AG08396 (cell line): ENCODE measurements at regions not wholly inside any gene's neighbourhood (a gene's known extent, or its start where the extent isn't known, plus 50 kb on each side); places are given as distances from the start of the nearest gene placed in this dataset.
A peak's percentile ranks its signal among the peaks of the same experiment; 100 is the strongest.

ENCODE experiments used
- DNase-seq: peaks from one replicate; pipeline ENCODE4 v3.0.0; 2012; ENCODE audit warnings: low spot score, mixed read lengths

GRCh38 chr16:86089991-86090390 is 191.0 kb downstream of the IRF8 start:
- no peak for DNase-seq

DNA sequence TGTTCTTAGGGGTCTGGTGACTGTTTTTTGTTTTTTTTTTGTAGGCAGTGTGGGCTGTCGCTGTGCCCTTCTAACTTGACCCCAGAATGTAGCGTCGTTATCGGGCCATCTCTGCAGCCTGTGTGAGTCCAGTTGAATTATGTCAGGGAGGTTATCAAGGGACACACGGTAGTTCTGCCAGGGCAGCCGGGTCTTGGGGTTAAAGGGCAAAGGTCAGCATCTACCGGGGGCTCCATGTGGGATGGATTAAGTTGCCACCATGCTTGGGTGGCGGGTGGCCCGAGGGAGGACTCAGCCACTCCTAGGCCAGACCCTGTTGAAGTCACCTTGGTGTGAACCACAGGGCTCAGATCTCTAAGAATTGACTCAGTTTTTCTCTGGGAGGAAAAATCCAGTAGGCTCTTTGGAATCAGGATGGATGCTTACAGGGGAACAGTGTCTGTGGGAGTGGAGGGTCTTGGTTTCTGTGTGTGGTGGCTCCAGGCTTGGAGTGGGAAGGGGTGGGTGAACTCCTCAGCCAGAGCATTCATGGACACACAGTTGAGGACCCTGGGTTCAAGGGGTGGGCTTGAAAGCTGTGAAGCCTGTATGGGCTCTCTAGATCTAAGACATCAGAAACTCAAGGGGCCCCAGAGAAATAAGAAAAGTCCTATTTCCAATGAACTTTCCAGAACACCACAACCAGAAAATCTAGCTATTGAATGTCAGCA is 191.7 kb downstream of the IRF8 start:
- no peak for DNase-seq

GRCh38 chr16:86091976-86092375 is 193.0 kb downstream of the IRF8 start:
- no peak for DNase-seq

DNA sequence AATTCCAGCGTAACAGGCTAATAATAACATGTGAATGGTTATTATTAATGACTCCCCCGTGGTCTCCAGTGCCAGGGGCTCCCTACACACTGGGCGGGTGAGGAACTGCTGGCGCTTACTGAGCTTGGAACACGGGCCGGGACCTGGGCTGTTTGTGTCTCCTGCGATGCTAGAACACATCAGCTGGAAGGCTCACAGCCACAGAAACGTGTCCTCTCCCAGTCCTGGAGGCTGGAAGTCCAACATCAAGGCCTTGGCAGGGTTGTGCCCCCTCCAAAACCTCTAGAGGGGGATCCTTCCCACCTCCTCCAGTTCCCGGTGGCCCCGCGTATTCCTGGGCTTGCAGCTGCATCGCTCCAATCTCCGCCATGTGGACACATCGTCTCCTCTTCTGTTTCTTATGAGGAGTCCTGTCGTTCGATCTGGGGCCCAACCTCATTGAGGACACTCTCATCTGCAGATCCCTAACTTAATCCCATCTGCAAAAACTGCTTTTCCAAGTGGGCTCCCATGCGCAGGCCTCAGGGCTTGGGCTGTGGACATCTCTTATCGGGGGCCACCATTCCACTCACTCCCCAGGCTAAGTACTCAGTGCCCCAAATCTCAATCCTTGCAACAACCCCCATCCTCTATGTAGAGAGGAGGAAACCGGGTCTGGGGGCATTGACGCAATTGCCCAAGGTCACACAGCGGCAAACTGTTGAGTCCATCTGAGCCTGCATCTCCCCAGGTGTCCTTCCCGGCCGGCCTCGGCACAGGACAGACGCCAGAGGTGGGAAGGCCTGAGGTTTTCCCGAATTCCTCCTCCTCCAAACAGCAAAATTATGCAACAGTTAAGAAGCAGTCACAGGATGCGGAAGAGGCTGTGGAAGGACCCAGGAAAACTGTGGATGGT is 193.9 kb downstream of the IRF8 start:
- no peak for DNase-seq

GRCh38 chr16:86093801-86094750 is 195.1 kb downstream of the IRF8 start:
- no peak for DNase-seq

GRCh38 chr16:86095131-86095752 is 196.3 kb downstream of the IRF8 start:
- DNase-seq, result no peak

DNA sequence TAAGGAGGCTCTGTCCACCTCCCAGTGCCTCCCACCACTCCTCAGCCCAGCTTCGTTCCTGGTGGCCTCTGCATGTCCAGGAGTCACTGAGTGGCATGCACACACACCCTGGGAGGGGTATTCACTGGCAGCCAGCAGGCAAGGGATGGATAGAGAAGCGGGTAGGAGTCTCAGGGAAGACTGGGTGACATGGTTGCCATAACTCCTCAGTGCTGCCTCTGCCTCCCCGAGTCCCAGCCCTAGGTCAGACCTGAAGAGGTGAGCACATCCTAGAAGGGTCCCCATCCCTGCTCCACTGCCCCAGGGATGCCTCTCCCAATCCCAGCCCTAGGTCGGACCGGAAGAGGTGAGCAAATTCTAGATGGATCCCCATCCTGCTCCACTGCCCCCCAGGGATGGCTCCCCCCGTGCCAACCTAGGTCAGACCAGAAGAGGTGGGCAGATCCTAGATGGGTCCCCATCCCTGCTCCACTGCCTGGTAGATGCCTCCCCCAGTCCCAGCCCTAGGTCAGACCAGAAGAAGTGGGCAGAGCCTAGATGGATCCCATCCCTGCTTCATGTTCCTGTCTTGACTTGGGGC is 197.0 kb downstream of the IRF8 start:
- no peak for DNase-seq

DNA sequence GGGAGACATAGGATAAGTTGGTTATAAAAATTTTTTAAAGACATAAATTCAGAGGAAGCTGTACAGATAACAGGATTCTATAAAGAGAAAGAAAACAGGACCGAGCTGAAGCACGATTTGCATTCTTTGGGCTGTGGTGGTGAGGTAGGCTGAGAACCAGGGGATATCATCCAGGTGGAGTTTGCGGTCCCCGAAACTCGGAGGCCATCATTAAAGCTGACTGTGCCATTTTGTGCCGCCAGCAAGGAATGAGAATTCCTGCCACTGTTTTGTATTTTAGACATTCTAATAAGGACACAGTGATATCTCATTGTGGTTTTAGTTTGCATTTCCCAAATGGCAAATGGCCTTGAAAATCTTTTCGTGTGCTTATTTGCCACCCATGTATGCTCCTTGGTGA is 197.9 kb downstream of the IRF8 start:
- no peak for DNase-seq

GRCh38 chr16:86099326-86099725 is 200.4 kb downstream of the IRF8 start:
- no peak for DNase-seq

GRCh38 chr16:86100205-86101136 is 201.5 kb downstream of the IRF8 start:
- peak; percentile 50 for DNase-seq

DNA sequence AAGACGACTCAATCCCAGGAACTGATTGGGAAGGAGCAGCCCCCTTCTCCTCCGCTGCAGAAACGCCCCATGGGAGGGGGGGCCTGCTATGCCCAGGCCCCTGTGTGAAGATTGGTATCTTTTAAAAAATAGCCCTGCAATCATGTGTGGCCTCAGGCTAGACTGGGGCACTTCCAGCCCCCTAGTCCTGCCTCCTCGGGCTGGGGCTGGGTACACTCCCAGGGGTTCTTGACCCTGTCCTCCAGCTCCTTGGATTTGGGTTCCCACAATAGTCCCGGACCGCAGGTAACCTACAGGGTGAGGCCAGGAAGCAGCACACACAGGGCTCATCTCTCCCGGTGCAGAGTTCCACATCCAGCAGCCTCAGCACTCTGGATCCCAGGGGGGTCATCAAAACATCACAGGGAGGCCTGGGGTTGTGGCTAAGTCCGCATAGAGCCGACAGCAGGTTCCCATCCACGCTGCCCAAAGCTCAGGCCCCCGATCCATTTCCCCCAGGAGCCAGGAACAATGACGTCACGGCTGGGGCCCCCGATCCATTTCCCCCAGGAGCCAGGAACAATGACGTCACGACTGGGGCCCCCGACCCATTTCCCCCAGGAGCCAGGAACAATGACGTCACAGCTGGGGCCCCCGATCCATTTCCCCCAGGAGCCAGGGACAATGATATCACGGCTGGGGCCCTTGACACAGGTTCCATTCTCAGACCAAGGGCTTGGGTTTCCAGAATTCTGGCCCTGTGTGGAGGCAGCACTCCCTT is 202.4 kb downstream of the IRF8 start:
- DNase-seq, result no peak

DNA sequence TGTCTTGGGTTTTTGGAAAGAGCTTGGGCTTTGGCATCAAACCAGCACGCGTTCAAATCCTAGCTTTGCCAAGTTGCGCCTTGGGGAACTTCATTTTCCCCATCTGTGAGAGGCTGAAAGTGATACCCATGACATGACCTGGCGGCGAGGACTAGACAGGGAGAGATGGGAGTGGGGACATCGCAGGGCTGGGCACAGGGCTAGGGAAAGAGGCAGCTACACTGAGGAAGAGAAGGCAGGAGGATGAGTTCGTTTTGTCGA is 202.9 kb downstream of the IRF8 start:
- no peak for DNase-seq

DNA sequence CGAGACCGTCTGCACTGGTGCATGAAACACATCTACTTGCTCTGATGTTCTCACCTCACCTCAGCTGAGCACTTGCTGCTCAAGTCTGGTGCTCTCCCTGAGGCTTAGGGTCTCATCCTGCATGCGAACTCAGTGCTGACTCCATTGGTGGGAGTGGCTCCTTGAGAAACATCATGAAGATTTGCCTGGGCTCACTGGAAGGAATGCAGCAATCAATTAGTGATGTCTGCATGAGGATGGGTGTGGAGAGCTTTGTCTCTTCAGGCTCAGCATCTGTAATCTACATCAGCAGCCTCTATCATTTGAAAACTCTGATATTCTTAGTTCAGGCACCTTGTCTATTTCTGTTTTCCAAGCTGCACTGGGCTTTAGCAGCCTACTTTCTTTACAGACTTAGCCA is 204.4 kb downstream of the IRF8 start:
- no peak for DNase-seq

- DNase-seq, result no peak
Observed at GRCh38 chr16:86104537-86105048, 205.6 kb downstream of the IRF8 start.

GRCh38 chr16:86107215-86107825 is 208.4 kb downstream of the IRF8 start:
- DNase-seq, result no peak

GRCh38 chr16:86108062-86108461 is 209.1 kb downstream of the IRF8 start:
- no peak for DNase-seq

DNA sequence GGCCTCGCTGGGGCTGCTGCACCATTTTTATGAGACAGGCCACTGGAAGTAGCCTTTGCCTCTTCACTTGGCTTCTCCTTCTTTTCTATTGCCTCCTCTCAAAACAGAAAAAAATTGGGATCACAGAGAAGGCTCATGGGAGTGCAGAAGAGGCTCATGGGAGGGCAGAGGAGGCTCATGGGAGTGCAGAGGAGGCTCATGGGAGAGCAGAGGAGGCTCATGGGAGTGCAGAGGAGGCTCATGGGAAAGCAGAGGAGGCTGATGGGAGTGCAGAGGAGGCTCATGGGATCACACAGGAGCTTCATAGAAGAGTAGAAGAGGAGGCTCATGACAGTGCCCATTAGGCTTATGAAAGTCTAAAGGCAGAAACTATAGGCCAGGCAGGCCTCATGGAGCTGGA is 211.2 kb downstream of the IRF8 start:
- DNase-seq, result no peak

- no peak for DNase-seq
Observed at GRCh38 chr16:86110726-86111125, 211.8 kb downstream of the IRF8 start.

- no peak for DNase-seq
Observed at GRCh38 chr16:86112178-86112577, 213.2 kb downstream of the IRF8 start.
